ENCODE measurements at regions not wholly inside any gene's neighbourhood (a gene's known extent, or its start where the extent isn't known, plus 50 kb on each side); places are given as distances from the start of the nearest gene placed in this dataset.

DNA sequence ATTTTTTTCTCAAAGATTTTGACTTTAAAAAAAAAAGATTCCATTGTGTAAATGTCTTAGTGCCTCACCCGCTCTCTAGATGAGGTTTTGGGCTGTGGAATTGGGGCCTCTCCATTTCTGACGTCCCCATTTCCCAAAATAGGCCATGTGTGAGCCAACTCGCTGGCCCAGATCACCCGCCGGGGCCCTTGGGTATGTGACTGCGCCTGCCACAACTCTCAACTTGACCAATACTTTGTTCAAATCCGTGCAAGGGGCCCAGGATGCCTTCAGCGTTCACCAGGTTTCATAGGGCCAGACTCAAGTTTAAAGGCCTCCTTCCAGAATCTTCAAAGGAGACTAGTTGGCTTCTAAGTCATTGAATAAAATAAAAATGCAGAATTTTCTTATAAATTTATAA, 96.0 kb downstream of the DHCR7 start:
- TF ChIP-seq, protein P1, sequence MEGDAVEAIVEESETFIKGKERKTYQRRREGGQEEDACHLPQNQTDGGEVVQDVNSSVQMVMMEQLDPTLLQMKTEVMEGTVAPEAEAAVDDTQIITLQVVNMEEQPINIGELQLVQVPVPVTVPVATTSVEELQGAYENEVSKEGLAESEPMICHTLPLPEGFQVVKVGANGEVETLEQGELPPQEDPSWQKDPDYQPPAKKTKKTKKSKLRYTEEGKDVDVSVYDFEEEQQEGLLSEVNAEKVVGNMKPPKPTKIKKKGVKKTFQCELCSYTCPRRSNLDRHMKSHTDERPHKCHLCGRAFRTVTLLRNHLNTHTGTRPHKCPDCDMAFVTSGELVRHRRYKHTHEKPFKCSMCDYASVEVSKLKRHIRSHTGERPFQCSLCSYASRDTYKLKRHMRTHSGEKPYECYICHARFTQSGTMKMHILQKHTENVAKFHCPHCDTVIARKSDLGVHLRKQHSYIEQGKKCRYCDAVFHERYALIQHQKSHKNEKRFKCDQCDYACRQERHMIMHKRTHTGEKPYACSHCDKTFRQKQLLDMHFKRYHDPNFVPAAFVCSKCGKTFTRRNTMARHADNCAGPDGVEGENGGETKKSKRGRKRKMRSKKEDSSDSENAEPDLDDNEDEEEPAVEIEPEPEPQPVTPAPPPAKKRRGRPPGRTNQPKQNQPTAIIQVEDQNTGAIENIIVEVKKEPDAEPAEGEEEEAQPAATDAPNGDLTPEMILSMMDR (IDR thresholded peaks at IDR 0.05; ENCODE audit: low read depth, low read length), result no peak
- in situ Hi-C loops (cut with HindIII; ENCODE audit: low sequenced_read_pairs), result no loop called here
- no peak for DNase-seq (ENCODE audit: low read depth, low spot score)
- no peak overlapping the region for H3K4me3 ChIP-seq (ENCODE audit: low read depth, low read length)

DNA sequence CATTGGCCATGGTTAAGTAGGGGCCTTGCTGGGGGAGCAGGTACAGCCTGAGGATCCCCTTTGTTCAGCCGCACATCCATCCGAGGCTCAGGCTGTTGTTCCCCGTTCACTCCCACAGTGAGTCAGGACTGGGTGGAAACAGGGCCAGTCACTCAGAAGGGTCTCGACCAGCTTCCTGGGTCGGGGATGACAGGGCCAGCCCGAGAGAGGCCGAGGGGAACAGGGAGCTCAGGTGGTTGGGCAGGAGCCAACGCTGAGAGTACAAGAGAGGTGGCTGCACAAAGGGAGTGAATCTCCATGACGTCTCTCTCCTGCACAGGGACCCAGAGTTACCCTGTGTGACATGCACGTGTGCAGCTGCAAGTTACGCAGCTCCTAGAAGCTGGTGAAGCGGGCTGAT, 97.2 kb upstream of the SHANK2 start:
- TF ChIP-seq, protein P1 (IDR thresholded peaks at IDR 0.05; ENCODE audit: low read depth, low read length), result no peak
- H3K4me3 ChIP-seq (ENCODE audit: low read depth, low read length), result no peak overlapping the region
- DNase-seq (ENCODE audit: low read depth, low spot score), result no peak
- in situ Hi-C loops (cut with HindIII; ENCODE audit: low sequenced_read_pairs), result no loop called here

DNA sequence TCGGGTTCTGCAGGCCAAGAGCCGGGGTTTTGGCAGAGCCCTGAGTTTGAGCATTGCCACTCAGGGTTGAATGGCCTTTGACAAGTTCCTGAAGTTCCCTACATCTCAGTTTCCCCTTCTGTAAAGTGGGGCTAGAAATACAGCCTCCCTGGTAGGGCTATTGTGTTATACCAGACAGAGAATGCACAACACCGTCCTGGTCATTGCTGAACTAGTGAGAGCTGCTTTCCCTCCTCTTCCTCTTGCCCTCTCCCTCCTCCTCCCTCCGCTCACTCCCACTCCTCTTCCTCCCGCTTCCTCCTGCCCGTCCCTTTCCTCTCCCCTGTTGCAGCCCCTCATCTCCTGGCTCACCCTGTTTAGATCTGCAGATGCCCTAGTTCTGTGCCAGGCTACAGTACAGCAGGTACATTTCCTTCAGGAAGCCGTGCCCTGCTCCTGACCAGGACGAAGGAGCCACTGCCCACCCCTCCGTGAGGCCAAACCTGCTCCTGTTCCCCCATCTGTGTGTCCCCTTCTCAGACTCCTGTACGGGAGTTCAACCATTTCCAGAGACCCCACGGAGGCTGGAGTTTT, 91.5 kb upstream of the SHANK2 start:
- in situ Hi-C loops (cut with HindIII; ENCODE audit: low sequenced_read_pairs), result no loop called here
- H3K4me3 ChIP-seq (ENCODE audit: low read depth, low read length), result no peak overlapping the region
- no peak for DNase-seq (ENCODE audit: low read depth, low spot score)
- TF ChIP-seq, protein P1 (IDR thresholded peaks at IDR 0.05; ENCODE audit: low read depth, low read length), result no peak

DNA sequence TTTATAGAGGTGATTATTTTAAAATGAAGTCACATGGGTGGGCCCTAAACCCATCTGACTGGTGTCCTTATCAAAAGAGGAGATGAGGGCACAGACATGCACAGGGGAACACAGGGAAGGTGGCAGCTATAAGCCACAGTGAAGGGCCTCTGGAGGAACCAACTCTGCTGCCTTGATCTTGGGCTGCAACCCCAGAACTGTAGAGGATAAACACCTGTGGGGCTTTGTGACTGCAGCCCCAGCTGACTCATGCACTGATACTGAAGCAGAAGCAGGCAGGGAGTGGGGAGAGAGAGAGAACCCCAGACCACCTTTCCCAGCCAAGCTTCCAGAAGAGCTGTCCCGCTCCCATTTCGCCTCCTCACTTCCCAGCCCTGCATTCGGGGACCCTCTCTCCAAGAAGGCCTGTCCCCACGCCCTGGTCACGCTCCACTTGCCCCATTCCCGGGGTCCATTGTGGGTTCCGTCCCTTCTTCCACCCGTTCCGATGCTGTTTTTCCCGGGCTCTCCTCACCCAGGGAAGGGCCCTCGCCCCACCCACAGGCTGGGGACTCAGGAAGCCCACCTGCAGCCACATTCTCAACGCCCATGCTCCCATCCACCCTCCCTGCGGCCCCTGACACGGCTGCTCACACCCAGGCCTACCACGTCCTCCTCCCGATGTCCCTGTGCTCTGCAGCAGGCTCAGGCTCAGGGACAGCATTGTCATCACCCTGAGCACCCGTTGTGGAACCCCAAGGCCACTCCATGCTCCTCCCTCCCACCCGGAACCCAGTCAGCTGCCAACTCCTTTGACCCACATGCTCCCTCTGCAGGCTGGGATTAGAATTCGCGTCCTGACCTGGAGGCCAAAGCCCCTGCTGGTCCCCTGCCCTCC, 90.8 kb upstream of the SHANK2 start:
- DNase-seq (ENCODE audit: low read depth, low spot score), result no peak
- in situ Hi-C loops (cut with HindIII; ENCODE audit: low sequenced_read_pairs), result no loop called here
- TF ChIP-seq, protein P1 (IDR thresholded peaks at IDR 0.05; ENCODE audit: low read depth, low read length), result peak; percentile 58
- no peak overlapping the region for H3K4me3 ChIP-seq (ENCODE audit: low read depth, low read length)

DNA sequence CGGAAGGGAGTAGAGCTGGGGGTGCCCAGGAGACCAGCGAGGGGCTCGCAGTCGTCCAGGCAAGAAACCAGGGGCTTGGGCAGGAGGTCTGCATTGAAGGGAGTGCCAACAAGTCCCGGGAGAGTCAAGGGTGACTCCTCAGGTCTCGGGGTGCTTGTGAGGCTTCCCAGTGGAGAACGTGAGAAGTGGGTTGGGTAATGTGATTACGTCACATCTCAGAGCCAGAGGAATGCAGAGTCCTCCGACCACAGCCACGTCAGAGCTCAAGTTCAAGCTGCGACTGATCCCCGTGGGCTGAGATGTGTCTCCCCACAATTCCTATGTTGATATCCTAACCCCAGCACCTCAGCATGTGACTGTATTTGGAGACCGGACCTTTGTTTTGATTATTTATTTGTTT, 89.7 kb upstream of the SHANK2 start:
- DNase-seq (ENCODE audit: low read depth, low spot score), result no peak
- in situ Hi-C loops (cut with HindIII; ENCODE audit: low sequenced_read_pairs), result no loop called here
- TF ChIP-seq, protein P1 (IDR thresholded peaks at IDR 0.05; ENCODE audit: low read depth, low read length), result no peak
- no peak overlapping the region for H3K4me3 ChIP-seq (ENCODE audit: low read depth, low read length)

DNA sequence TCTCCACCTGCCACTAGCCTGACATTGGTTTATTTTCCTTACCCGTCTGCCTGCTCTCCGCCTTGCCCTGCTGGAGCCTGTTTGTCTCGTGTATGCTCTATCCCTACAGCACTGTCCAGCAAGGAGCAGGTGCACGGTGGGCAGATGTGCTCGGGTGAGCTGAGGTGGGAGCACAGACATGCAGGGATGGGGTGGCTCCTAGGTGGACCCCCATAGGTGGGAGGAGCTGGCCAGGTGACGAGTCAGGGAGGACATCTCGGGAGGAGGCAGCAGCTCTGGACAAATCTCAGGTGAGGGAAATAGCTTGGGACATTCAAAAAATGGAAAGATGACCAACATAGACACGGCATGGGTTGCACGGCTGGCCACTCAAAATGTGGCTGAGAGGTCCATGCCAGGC, 89.2 kb upstream of the SHANK2 start:
- in situ Hi-C loops (cut with HindIII; ENCODE audit: low sequenced_read_pairs), result no loop called here
- TF ChIP-seq, protein P1 (IDR thresholded peaks at IDR 0.05; ENCODE audit: low read depth, low read length), result no peak

More for the DNA sequence above, 89.2 kb upstream of the SHANK2 start:
- DNase-seq (ENCODE audit: low read depth, low spot score), result no peak
- no peak overlapping the region for H3K4me3 ChIP-seq (ENCODE audit: low read depth, low read length)
